HCT116 (cell line): ENCODE measurements at regions not wholly inside any gene's neighbourhood (a gene's known extent, or its start where the extent isn't known, plus 50 kb on each side); places are given as distances from the start of the nearest gene placed in this dataset.

Source experiments
- ATAC-seq: fragments of 200-7000 bp; cut with Tn5 transposase; 2 replicates; pipeline ENCODE4 v1.9.1; 2020; ENCODE audit warnings: mild to moderate bottlenecking, moderate library complexity
- BruUV-seq: library from RNA; stranded (reverse); fragments of 400-500 nt; replicated peaks from 2 replicates; lab custom pipeline; 2021; lab: Mats Ljungman, UMichigan
- CTCF ChIA-PET: fragments of 300-600 bp; sonication (Branson Sonifier 250); formaldehyde crosslinking; loops from one replicate; lab custom pipeline; 2021; ENCODE audit warnings: antibody characterized with exemption; lab: Charles Lee
- POLR2A ChIA-PET: fragments of 300-600, 350-600 bp; sonication (Branson Sonifier 250); formaldehyde crosslinking; loops from one replicate; lab custom pipeline; 2021; ENCODE audit warnings: antibody characterized with exemption; lab: Charles Lee
- RAD21 ChIA-PET, 2 experiments: fragments of 300-600 bp; sonication (Branson Sonifier 250); formaldehyde crosslinking; loops; one replicate each; lab custom pipeline; 2023; ENCODE audit warnings: low total read pairs in 2 of 2; ENCODE audit not compliant: uncharacterized antibody in 2 of 2, unreplicated experiment in 2 of 2, low non-redundant PET in 1 of 2; lab: Charles Lee
- DNase-seq: peaks from one replicate; pipeline ENCODE4 v3.0.0-alpha.2; 2010; ENCODE audit warnings: low read depth, low spot score
- H2AFZ ChIP-seq: fragments of 200-600 bp; shearing (Covaris generic), sonication (generic); 2 replicates; pipeline ENCODE4 v1.6.1; 2017; ENCODE audit warnings: low read depth, mixed run types, mixed read lengths, antibody characterized with exemption, low read length; ENCODE audit not compliant: poor library complexity, severe bottlenecking
- H3K27ac ChIP-seq: 2 replicates; pipeline ENCODE4 v1.5.1; 2012; ENCODE audit warnings: low read depth, low read length
- H3K27me3 ChIP-seq: fragments of 200-600 bp; sonication (generic); 2 replicates; pipeline ENCODE4 v1.6.1; 2016; ENCODE audit warnings: mixed run types, low read length, mixed read lengths; ENCODE audit not compliant: insufficient read depth
- H3K36me3 ChIP-seq, 2 experiments: fragments of 200-500 bp in 1 of 2; fragments of 200-600 bp in 1 of 2; sonication (Bioruptor generic) in 1 of 2; sonication (generic) in 1 of 2; 2 replicates each; pipeline versions ENCODE4 v1.5.1 to v1.6.1; 2014 to 2016; ENCODE audit warnings: low read length in 2 of 2, inconsistent platforms in 1 of 2, mixed read lengths in 1 of 2, mixed run types in 1 of 2; ENCODE audit not compliant: insufficient read depth in 2 of 2, control insufficient read depth in 1 of 2
- H3K4me1 ChIP-seq, 2 experiments: fragments of 200-600 bp in 1 of 2; sonication (generic) in 1 of 2; 2 replicates each; pipeline versions ENCODE4 v1.5.1 to v1.6.1; 2012 to 2017; ENCODE audit warnings: low read length in 2 of 2, inconsistent platforms in 1 of 2, mild to moderate bottlenecking in 1 of 2, mixed read lengths in 1 of 2, mixed run types in 1 of 2, moderate library complexity in 1 of 2; ENCODE audit not compliant: insufficient read depth in 2 of 2, control insufficient read depth in 1 of 2
- H3K4me2 ChIP-seq: fragments of 200-600 bp; sonication (generic); 2 replicates; pipeline ENCODE4 v1.6.1; 2017; ENCODE audit warnings: mixed run types, low read length, mixed read lengths
- H3K4me3 ChIP-seq, 2 experiments: fragments of 200-600 bp in 1 of 2; sonication (generic) in 1 of 2; replicated peaks in 1 of 2; 2 replicates each; pipeline ENCODE4 v1.5.1; 2011 to 2016; ENCODE audit warnings: low read length in 2 of 2, control low read depth in 1 of 2, low read depth in 1 of 2, mild to moderate bottlenecking in 1 of 2, mixed read lengths in 1 of 2, mixed run types in 1 of 2
- H3K79me2 ChIP-seq: fragments of 200-600 bp; sonication (generic); 2 replicates; pipeline ENCODE4 v1.6.1; 2017; ENCODE audit warnings: mild to moderate bottlenecking, mixed run types, low read length, moderate library complexity, mixed read lengths; ENCODE audit not compliant: insufficient read depth
- H3K9ac ChIP-seq: fragments of 200-600 bp; sonication (generic); 2 replicates; pipeline ENCODE4 v1.6.1; 2016; ENCODE audit warnings: low read length, mixed read lengths
- H3K9me2 ChIP-seq: fragments of 200-600 bp; sonication (generic), shearing (Covaris generic); 2 replicates; pipeline ENCODE4 v1.6.1; 2017; ENCODE audit warnings: mixed run types, mild to moderate bottlenecking, moderate library complexity; ENCODE audit not compliant: insufficient read depth
- H3K9me3 ChIP-seq, 2 experiments: fragments of 200-500 bp in 1 of 2; fragments of 200-600 bp in 1 of 2; sonication (Bioruptor generic) in 1 of 2; sonication (generic) in 1 of 2; 2 replicates each; pipeline ENCODE4 v1.6.1; 2014 to 2017; ENCODE audit warnings: low read length in 2 of 2, mixed read lengths in 2 of 2, inconsistent platforms in 1 of 2, low read depth in 1 of 2, mild to moderate bottlenecking in 1 of 2, mixed run types in 1 of 2, moderate library complexity in 1 of 2; ENCODE audit not compliant: control insufficient read depth in 1 of 2, insufficient read depth in 1 of 2
- H4K20me1 ChIP-seq: fragments of 200-600 bp; sonication (generic), shearing (Covaris generic); 2 replicates; pipeline ENCODE4 v1.6.1; 2017; ENCODE audit warnings: mixed run types, mild to moderate bottlenecking, moderate library complexity; ENCODE audit not compliant: insufficient read depth
- CBX3 ChIP-seq: IDR thresholded peaks from 2 replicates; pipeline ENCODE4 v1.6.1; 2012; ENCODE audit warnings: low read depth
- EGR1 ChIP-seq: IDR thresholded peaks from 2 replicates; pipeline ENCODE4 v1.6.1; 2012; ENCODE audit warnings: low read depth
- EZH2 ChIP-seq: fragments of 200-600 bp; sonication (generic); IDR thresholded peaks from 2 replicates; pipeline ENCODE4 v1.6.1; 2017; ENCODE audit warnings: antibody characterized with exemption, mixed run types
- POLR2AphosphoS5 ChIP-seq: IDR thresholded peaks from 2 replicates; pipeline ENCODE4 v1.6.1; 2011; ENCODE audit warnings: mild to moderate bottlenecking, low read depth, low read length, moderate library complexity
- RAD21 ChIP-seq: IDR thresholded peaks from 2 replicates; pipeline ENCODE4 v1.6.1; 2012; ENCODE audit warnings: low read depth, mild to moderate bottlenecking
- SIN3A ChIP-seq: IDR thresholded peaks from 2 replicates; pipeline ENCODE4 v1.6.1; 2012; ENCODE audit warnings: low read depth
- YY1 ChIP-seq: IDR thresholded peaks from 2 replicates; pipeline ENCODE4 v1.6.1; 2011; ENCODE audit warnings: low read length, low read depth, moderate library complexity, mild to moderate bottlenecking; ENCODE audit not compliant: insufficient replicate concordance; ENCODE audit errors: extremely low read depth
- ZFX ChIP-seq: fragments of 450-650 bp; IDR thresholded peaks from 2 replicates; pipeline ENCODE4 v1.6.1; 2017
- ZNF274 ChIP-seq: fragments of 200-500 bp; sonication (Bioruptor generic); IDR thresholded peaks from 2 replicates; pipeline ENCODE4 v1.6.1; 2014; ENCODE audit warnings: mild to moderate bottlenecking, low read depth, low read length, inconsistent platforms
- intact Hi-C: fragments of 100-400 bp; cut with micrococcal nuclease; formaldehyde crosslinking; loops from 2 replicates; pipeline ENCODE4 v1.10.0; 2022
- TF ChIP-seq, protein P1 (sequence below), 3 experiments: fragments of 200-600 bp in 1 of 3; sonication (generic) in 1 of 3; IDR thresholded peaks in 2 of 3; conservative IDR thresholded peaks in 1 of 3; 2 replicates each; pipeline ENCODE4 v1.5.1; 2012 to 2017; ENCODE audit warnings: low read depth in 2 of 3, low read length in 2 of 3, antibody characterized with exemption in 1 of 3, borderline replicate concordance in 1 of 3, control low read depth in 1 of 3, mild to moderate bottlenecking in 1 of 3, mixed read lengths in 1 of 3, mixed run types in 1 of 3, moderate library complexity in 1 of 3; ENCODE audit not compliant: insufficient read depth in 1 of 3

DNA sequence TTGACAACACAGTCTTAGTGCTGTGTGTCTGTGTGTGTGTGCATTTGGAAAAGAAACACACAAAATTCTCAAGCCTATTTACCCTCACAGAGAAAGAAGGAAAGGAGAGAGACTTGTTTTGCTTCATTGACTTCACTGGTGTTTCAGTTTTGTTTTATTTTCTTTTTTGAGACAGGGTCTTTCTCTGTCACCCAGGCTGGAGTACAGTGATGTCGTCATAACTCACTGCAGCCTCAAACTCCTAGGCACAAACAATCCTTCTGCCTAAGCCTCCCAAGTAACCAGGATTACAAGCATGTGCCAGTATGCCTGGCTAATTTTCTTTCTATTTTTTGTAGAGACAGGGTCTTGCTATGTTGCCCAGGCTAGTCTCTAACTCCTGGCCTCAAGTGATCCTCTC is 636.9 kb downstream of the TAFA4 start:
- ChIA-PET POLR2A (no interaction called here), CTCF (no interaction called here), RAD21 (no interaction called here)
- Histone ChIP-seq H3K36me3 (no peaks in the 10 kb centered on the region), H3K27ac (no peak overlapping the region), H2AFZ (no peak overlapping the region), H3K27me3 (no peaks in the 10 kb centered on the region), H3K4me2 (no peak overlapping the region), H4K20me1 (no peaks in the 10 kb centered on the region), H3K9me2 (no peaks in the 10 kb centered on the region), H3K9ac (no peak overlapping the region), H3K4me3 (no peak overlapping the region), H3K9me3 (peaks cover 0 to 13% of the 10 kb centered on the region in 2 experiments; a peak in 2 of 4 replicates), H3K4me1 (no peaks in the 10 kb centered on the region), H3K79me2 (no peaks in the 10 kb centered on the region)
- BruUV-seq = no TSS peak
- DNase-seq = no peak
- intact Hi-C loops = no loop called here
- no peak for TF ChIP-seq ZNF274
- no peak for TF ChIP-seq YY1
- no peak for TF ChIP-seq EGR1
- TF ChIP-seq ZFX = no peak
- no peak for TF ChIP-seq POLR2AphosphoS5
- no peak for TF ChIP-seq CBX3
- ATAC-seq = no peak

DNA sequence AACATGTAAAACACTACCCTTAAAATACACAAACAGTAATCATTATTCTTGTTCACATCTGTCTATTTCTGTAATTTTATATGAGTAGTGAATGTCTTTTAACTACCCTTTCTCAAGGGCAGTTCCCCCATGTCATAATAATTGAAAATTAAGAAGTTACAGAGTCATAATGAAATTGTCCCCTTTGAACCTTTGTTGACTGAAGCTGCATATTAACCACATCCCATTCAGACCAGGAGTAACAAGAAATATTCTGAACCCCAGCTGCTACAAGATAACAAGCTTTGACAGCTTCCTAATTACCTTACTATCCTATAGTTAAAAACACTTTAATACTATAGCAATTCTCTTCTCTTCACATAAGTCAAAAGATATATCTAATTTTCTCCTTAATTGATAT is 635.9 kb upstream of the SUCLG2 start:
- Histone ChIP-seq H3K4me2 (no peak overlapping the region), H3K9me2 (no peaks in the 10 kb centered on the region), H3K36me3 (no peaks in the 10 kb centered on the region), H4K20me1 (no peaks in the 10 kb centered on the region), H2AFZ (no peak overlapping the region), H3K79me2 (no peaks in the 10 kb centered on the region), H3K27ac (no peak overlapping the region), H3K4me1 (no peaks in the 10 kb centered on the region), H3K4me3 (no peak overlapping the region), H3K9ac (no peak overlapping the region), H3K9me3 (peaks cover 8 to 16% of the 10 kb centered on the region in 2 experiments; a peak in 2 of 4 replicates), H3K27me3 (no peaks in the 10 kb centered on the region)
- ChIA-PET RAD21 (no interaction called here), POLR2A (no interaction called here), CTCF (no interaction called here)
- intact Hi-C loops = no loop called here
- BruUV-seq = no TSS peak
- DNase-seq (no peak), ATAC-seq (no peak)
- no peak for TF ChIP-seq SIN3A
- no peak for TF ChIP-seq EZH2
- no peak for TF ChIP-seq RAD21
- TF ChIP-seq, protein P1, sequence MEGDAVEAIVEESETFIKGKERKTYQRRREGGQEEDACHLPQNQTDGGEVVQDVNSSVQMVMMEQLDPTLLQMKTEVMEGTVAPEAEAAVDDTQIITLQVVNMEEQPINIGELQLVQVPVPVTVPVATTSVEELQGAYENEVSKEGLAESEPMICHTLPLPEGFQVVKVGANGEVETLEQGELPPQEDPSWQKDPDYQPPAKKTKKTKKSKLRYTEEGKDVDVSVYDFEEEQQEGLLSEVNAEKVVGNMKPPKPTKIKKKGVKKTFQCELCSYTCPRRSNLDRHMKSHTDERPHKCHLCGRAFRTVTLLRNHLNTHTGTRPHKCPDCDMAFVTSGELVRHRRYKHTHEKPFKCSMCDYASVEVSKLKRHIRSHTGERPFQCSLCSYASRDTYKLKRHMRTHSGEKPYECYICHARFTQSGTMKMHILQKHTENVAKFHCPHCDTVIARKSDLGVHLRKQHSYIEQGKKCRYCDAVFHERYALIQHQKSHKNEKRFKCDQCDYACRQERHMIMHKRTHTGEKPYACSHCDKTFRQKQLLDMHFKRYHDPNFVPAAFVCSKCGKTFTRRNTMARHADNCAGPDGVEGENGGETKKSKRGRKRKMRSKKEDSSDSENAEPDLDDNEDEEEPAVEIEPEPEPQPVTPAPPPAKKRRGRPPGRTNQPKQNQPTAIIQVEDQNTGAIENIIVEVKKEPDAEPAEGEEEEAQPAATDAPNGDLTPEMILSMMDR (IDR thresholded peaks at IDR 0.05 in 2 of 3, conservative IDR thresholded peaks at IDR 0.05 in 1 of 3; ENCODE audit: borderline replicate concordance in 1 of 3, insufficient read depth in 1 of 3, low read depth in 2 of 3, low read length in 2 of 3) = no peak
- TF ChIP-seq POLR2AphosphoS5 = no peak
